ENCODE measurements at regions not wholly inside any gene's neighbourhood (a gene's known extent, or its start where the extent isn't known, plus 50 kb on each side); places are given as distances from the start of the nearest gene placed in this dataset.

- FAIRE-seq, result no peak
Measured at GRCh38 chr7:106417273-106417902, 132.6 kb upstream of the NAMPT start.

- FAIRE-seq, result no peak
Measured at GRCh38 chr7:106416430-106416829, 131.6 kb upstream of the NAMPT start.

- FAIRE-seq, result no peak
Measured at GRCh38 chr7:106415433-106415832, 130.7 kb upstream of the NAMPT start.

GRCh38 chr7:106413446-106413845 is 128.7 kb upstream of the NAMPT start:
- no peak for FAIRE-seq

GRCh38 chr7:106405697-106406141 is 120.9 kb upstream of the NAMPT start:
- no peak for FAIRE-seq

- no peak for FAIRE-seq
Measured at GRCh38 chr7:106402898-106403297, 118.1 kb upstream of the NAMPT start.

- FAIRE-seq, result no peak
Measured at GRCh38 chr7:106400923-106401322, 116.1 kb upstream of the NAMPT start.

GRCh38 chr7:106398786-106399185 is 114.0 kb upstream of the NAMPT start:
- FAIRE-seq, result no peak

GRCh38 chr7:106397994-106398393 is 113.2 kb upstream of the NAMPT start:
- no peak for FAIRE-seq

GRCh38 chr7:106394526-106394925 is 109.7 kb upstream of the NAMPT start:
- no peak for FAIRE-seq

- no peak for FAIRE-seq
Measured at GRCh38 chr7:106393564-106394251, 108.9 kb upstream of the NAMPT start.

- no peak for FAIRE-seq
Measured at GRCh38 chr7:106392590-106392989, 107.8 kb upstream of the NAMPT start.

- no peak for FAIRE-seq
Measured at GRCh38 chr7:106392144-106392543, 107.4 kb upstream of the NAMPT start.

- FAIRE-seq, result no peak
Measured at GRCh38 chr7:106386958-106387357, 102.2 kb upstream of the NAMPT start.

GRCh38 chr7:106384373-106384772 is 99.6 kb upstream of the NAMPT start:
- no peak for FAIRE-seq

- no peak for FAIRE-seq
Measured at GRCh38 chr7:106382929-106383328, 98.1 kb upstream of the NAMPT start.

GRCh38 chr7:106382129-106382528 is 97.3 kb upstream of the NAMPT start:
- no peak for FAIRE-seq

- FAIRE-seq, result no peak
Measured at GRCh38 chr7:106381252-106381651, 96.5 kb upstream of the NAMPT start.

GRCh38 chr7:106377847-106378361 is 93.1 kb upstream of the NAMPT start:
- FAIRE-seq, result no peak

- FAIRE-seq, result no peak
Measured at GRCh38 chr7:106376026-106376799, 91.4 kb upstream of the NAMPT start.

GRCh38 chr7:106375499-106375898 is 90.7 kb upstream of the NAMPT start:
- no peak for FAIRE-seq

- no peak for FAIRE-seq
Measured at GRCh38 chr7:106374437-106374836, 89.7 kb upstream of the NAMPT start.

- no peak for FAIRE-seq
Measured at GRCh38 chr7:106372595-106373318, 88.0 kb upstream of the NAMPT start.
